Neural cell (in vitro differentiated cells): ENCODE measurements at regions not wholly inside any gene's neighbourhood (a gene's known extent, or its start where the extent isn't known, plus 50 kb on each side); places are given as distances from the start of the nearest gene placed in this dataset.

ENCODE experiments used
- EP300 ChIP-seq: fragments of 450-650 bp; conservative IDR thresholded peaks from 2 replicates; pipeline ENCODE4 v1.6.1; 2014; ENCODE audit warnings: antibody characterized with exemption, mild to moderate bottlenecking, moderate library complexity; ENCODE audit not compliant: poor library complexity, severe bottlenecking
- EZH2 ChIP-seq: fragments of 200-600, 300-800 bp; shearing (Covaris generic), sonication (generic); IDR thresholded peaks from 2 replicates; pipeline ENCODE4 v1.6.1; 2014; ENCODE audit warnings: antibody characterized with exemption, low read length, borderline replicate concordance, mild to moderate bottlenecking; ENCODE audit not compliant: insufficient read depth, poor library complexity, severe bottlenecking
- RAD21 ChIP-seq: fragments of 450-650 bp; conservative IDR thresholded peaks from 2 replicates; pipeline ENCODE4 v1.6.1; 2014; ENCODE audit warnings: antibody characterized with exemption, mild to moderate bottlenecking, moderate library complexity
- SMC3 ChIP-seq: fragments of 450-650 bp; conservative IDR thresholded peaks from 2 replicates; pipeline ENCODE4 v1.6.1; 2014; ENCODE audit warnings: antibody characterized with exemption, mild to moderate bottlenecking, moderate library complexity; ENCODE audit not compliant: poor library complexity
- TAF1 ChIP-seq: IDR thresholded peaks from 2 replicates; pipeline ENCODE4 v1.6.1; 2012; ENCODE audit warnings: low read depth
- TF ChIP-seq, protein P1 (sequence below): fragments of 450-650 bp; IDR thresholded peaks from 2 replicates; pipeline ENCODE4 v1.5.1; 2014; ENCODE audit warnings: antibody characterized with exemption, mild to moderate bottlenecking, moderate library complexity; ENCODE audit not compliant: poor library complexity, severe bottlenecking
- TF ChIP-seq, protein P2 (sequence below): IDR thresholded peaks from 2 replicates; pipeline ENCODE4 v1.6.1; 2012; ENCODE audit warnings: borderline replicate concordance

DNA sequence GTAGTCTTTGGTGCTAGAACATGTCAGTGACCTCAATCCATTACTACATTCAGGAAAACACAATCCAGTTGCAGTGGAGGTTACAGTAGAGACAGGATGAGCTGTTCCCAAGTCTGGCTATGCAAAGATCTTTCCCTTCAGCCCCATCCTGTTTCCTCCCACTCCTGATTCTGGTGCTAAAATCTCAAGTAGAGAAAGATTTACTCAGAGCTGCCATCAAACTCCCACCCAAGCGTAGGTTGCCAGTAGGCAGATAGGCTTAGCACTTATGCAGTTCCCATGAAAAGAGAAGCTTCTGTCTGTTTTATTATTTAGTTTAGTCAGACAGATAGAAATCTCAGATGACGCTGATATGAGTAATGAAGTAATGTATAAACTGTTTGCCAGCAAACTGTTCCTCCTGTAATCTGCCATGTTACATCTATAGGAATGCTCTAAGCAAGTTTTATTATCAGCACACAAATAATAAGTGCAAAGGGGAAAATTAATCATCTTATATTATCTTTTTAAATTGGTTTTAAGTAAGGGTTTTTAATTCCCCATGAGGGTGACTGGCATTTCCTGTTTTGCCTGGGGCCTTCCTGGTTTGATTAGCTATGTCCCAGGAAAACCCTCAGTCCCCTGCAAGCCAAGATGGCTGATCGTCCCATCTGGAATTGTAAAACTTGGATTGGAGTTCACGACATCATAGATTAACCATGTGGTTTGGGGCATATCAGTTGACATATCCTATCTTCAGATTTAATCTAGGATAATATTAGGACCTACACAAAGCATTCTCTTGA lies 188.3 kb upstream of the PALMD start:
- TF ChIP-seq EP300 (no peak), EZH2 (no peak), RAD21 (no peak), SMC3 (no peak), TAF1 (no peak)
- TF ChIP-seq, protein P1, sequence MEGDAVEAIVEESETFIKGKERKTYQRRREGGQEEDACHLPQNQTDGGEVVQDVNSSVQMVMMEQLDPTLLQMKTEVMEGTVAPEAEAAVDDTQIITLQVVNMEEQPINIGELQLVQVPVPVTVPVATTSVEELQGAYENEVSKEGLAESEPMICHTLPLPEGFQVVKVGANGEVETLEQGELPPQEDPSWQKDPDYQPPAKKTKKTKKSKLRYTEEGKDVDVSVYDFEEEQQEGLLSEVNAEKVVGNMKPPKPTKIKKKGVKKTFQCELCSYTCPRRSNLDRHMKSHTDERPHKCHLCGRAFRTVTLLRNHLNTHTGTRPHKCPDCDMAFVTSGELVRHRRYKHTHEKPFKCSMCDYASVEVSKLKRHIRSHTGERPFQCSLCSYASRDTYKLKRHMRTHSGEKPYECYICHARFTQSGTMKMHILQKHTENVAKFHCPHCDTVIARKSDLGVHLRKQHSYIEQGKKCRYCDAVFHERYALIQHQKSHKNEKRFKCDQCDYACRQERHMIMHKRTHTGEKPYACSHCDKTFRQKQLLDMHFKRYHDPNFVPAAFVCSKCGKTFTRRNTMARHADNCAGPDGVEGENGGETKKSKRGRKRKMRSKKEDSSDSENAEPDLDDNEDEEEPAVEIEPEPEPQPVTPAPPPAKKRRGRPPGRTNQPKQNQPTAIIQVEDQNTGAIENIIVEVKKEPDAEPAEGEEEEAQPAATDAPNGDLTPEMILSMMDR = no peak
- TF ChIP-seq, protein P2, sequence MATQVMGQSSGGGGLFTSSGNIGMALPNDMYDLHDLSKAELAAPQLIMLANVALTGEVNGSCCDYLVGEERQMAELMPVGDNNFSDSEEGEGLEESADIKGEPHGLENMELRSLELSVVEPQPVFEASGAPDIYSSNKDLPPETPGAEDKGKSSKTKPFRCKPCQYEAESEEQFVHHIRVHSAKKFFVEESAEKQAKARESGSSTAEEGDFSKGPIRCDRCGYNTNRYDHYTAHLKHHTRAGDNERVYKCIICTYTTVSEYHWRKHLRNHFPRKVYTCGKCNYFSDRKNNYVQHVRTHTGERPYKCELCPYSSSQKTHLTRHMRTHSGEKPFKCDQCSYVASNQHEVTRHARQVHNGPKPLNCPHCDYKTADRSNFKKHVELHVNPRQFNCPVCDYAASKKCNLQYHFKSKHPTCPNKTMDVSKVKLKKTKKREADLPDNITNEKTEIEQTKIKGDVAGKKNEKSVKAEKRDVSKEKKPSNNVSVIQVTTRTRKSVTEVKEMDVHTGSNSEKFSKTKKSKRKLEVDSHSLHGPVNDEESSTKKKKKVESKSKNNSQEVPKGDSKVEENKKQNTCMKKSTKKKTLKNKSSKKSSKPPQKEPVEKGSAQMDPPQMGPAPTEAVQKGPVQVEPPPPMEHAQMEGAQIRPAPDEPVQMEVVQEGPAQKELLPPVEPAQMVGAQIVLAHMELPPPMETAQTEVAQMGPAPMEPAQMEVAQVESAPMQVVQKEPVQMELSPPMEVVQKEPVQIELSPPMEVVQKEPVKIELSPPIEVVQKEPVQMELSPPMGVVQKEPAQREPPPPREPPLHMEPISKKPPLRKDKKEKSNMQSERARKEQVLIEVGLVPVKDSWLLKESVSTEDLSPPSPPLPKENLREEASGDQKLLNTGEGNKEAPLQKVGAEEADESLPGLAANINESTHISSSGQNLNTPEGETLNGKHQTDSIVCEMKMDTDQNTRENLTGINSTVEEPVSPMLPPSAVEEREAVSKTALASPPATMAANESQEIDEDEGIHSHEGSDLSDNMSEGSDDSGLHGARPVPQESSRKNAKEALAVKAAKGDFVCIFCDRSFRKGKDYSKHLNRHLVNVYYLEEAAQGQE = no peak
